Embryonic facial prominence (tissue), 1 donor: ENCODE measurements at regions not wholly inside any gene's neighbourhood (a gene's known extent, or its start where the extent isn't known, plus 50 kb on each side); places are given as distances from the start of the nearest gene placed in this dataset.
"Not testable (repeated sequence)": the region's sequence is repeated elsewhere in the genome, so short reads cannot be mapped to it uniquely, and the experiment has no call there.

Experiments used
- DNase-seq: peaks from one replicate; pipeline ENCODE4 v3.0.0-alpha.2; 2016; ENCODE audit errors: extremely low spot score

GRCh38 chr6:106745824-106746582 is 116.6 kb downstream of the QRSL1 start:
- DNase-seq, result no peak

- DNase-seq, result no peak
These were observed 115.9 kb downstream of the QRSL1 start for GRCh38 chr6:106745197-106745770.

GRCh38 chr6:106744781-106745180 is 115.4 kb downstream of the QRSL1 start:
- no peak for DNase-seq

- DNase-seq, result not testable (repeated sequence)
These were observed 114.7 kb downstream of the QRSL1 start for GRCh38 chr6:106744029-106744428.

- no peak for DNase-seq
These were observed 114.2 kb downstream of the QRSL1 start for GRCh38 chr6:106743612-106744011.

- DNase-seq, result no peak
These were observed 110.9 kb downstream of the QRSL1 start for GRCh38 chr6:106740287-106740686.

- DNase-seq, result no peak
These were observed 110.0 kb downstream of the QRSL1 start for GRCh38 chr6:106739387-106739786.

GRCh38 chr6:106736502-106736901 is 107.1 kb downstream of the QRSL1 start:
- no peak for DNase-seq

GRCh38 chr6:106735828-106736227 is 106.5 kb downstream of the QRSL1 start:
- no peak for DNase-seq

GRCh38 chr6:106735136-106735633 is 105.8 kb downstream of the QRSL1 start:
- no peak for DNase-seq

GRCh38 chr6:106733386-106733785 is 104.0 kb downstream of the QRSL1 start:
- no peak for DNase-seq

- DNase-seq, result no peak
These were observed 103.1 kb downstream of the QRSL1 start for GRCh38 chr6:106732376-106732940.

- no peak for DNase-seq
These were observed 102.4 kb downstream of the QRSL1 start for GRCh38 chr6:106731843-106732160.

GRCh38 chr6:106731144-106731842 is 101.9 kb downstream of the QRSL1 start:
- DNase-seq, result no peak

- peak; percentile 51 for DNase-seq
These were observed 101.3 kb downstream of the QRSL1 start for GRCh38 chr6:106730718-106731117.

GRCh38 chr6:106730264-106730663 is 100.9 kb downstream of the QRSL1 start:
- no peak for DNase-seq

- no peak for DNase-seq
These were observed 100.5 kb downstream of the QRSL1 start for GRCh38 chr6:106729841-106730240.

GRCh38 chr6:106728296-106728870 is 99.0 kb downstream of the QRSL1 start:
- DNase-seq, result no peak

GRCh38 chr6:106727480-106728149 is 98.2 kb downstream of the QRSL1 start:
- peak; percentile 5 for DNase-seq

- DNase-seq, result no peak
These were observed 95.5 kb downstream of the QRSL1 start for GRCh38 chr6:106724848-106725247.

- DNase-seq, result no peak
These were observed 95.0 kb downstream of the QRSL1 start for GRCh38 chr6:106724337-106724736.

GRCh38 chr6:106723419-106723818 is 94.0 kb downstream of the QRSL1 start:
- DNase-seq, result not testable (repeated sequence)
